ENCODE measurements at regions not wholly inside any gene's neighbourhood (a gene's known extent, or its start where the extent isn't known, plus 50 kb on each side); places are given as distances from the start of the nearest gene placed in this dataset.

GRCh38 chr12:115609347-115609746, 668.1 kb downstream of the MED13L start:
- no peak for TF ChIP-seq CTCF (IDR thresholded peaks at IDR 0.05)
- no peak for ATAC-seq (ENCODE audit: low FRiP score)

GRCh38 chr12:115606040-115606439, 671.5 kb downstream of the MED13L start:
- ATAC-seq (ENCODE audit: low FRiP score) (no peak), DNase-seq (ENCODE audit: low spot score) (no peak)
- no peak for TF ChIP-seq CTCF (IDR thresholded peaks at IDR 0.05)

More at GRCh38 chr12:115609347-115609746, 668.1 kb downstream of the MED13L start:
- DNase-seq (ENCODE audit: low spot score): no peak

- peak; percentile 68 for ATAC-seq (ENCODE audit: low FRiP score)
- TF ChIP-seq CTCF (IDR thresholded peaks at IDR 0.05): no peak
- no peak for DNase-seq (ENCODE audit: low spot score)
Measured at GRCh38 chr12:115598871-115599811, 678.4 kb downstream of the MED13L start.

- ATAC-seq (ENCODE audit: low FRiP score) (no peak), DNase-seq (ENCODE audit: low spot score) (no peak)
- no peak for TF ChIP-seq CTCF (IDR thresholded peaks at IDR 0.05)
Measured at GRCh38 chr12:115597157-115597712, 680.3 kb downstream of the MED13L start.

GRCh38 chr12:115588131-115588530, 689.4 kb downstream of the MED13L start:
- no peak for ATAC-seq (ENCODE audit: low FRiP score)
- no peak for TF ChIP-seq CTCF (IDR thresholded peaks at IDR 0.05)
- DNase-seq (ENCODE audit: low spot score): no peak

GRCh38 chr12:115584156-115584555, 693.3 kb downstream of the MED13L start:
- TF ChIP-seq CTCF (IDR thresholded peaks at IDR 0.05): no peak
- ATAC-seq (ENCODE audit: low FRiP score) (no peak), DNase-seq (ENCODE audit: low spot score) (no peak)

All from omental fat pad (tissue), 3 donors.